ENCODE measurements at regions not wholly inside any gene's neighbourhood (a gene's known extent, or its start where the extent isn't known, plus 50 kb on each side); places are given as distances from the start of the nearest gene placed in this dataset.

- POLR2A ChIA-PET (ENCODE audit: unreplicated experiment) = no interaction called here
Observed at GRCh38 chr2:62597323-62597722, 91.3 kb upstream of the TMEM17 start.

GRCh38 chr2:62596061-62596921 lies 90.3 kb upstream of the TMEM17 start:
- no TSS peak for BruUV-seq (replicated peaks)
- ChIA-PET CTCF (no interaction called here), POLR2A (ENCODE audit: unreplicated experiment) (interaction anchor here (0.7 kb wide), 1 partner anchor 18 kb away, joined by 3 read pairs; no protein-coding TSS in a partner anchor)
- Histone ChIP-seq H3K27me3 (ENCODE audit: low read length) (no peaks in the 10 kb centered on the region), H3K79me2 (ENCODE audit: low read length) (no peaks in the 10 kb centered on the region), H3K36me3 (ENCODE audit: low read depth, low read length) (no peaks in the 10 kb centered on the region), H3K9ac (ENCODE audit: low read length) (no peak overlapping the region), H3K4me2 (ENCODE audit: low read length) (no peak overlapping the region), H2AFZ (ENCODE audit: low read length) (no peak overlapping the region), H4K20me1 (ENCODE audit: low read length) (no peaks in the 10 kb centered on the region), H3F3A (ENCODE audit: low read length, unreplicated experiment) (no peaks in the 10 kb centered on the region), H3K27ac (ENCODE audit: low read length) (no peak overlapping the region), H3K9me2 (replicated peaks; ENCODE audit: low read length) (no peaks in the 10 kb centered on the region), H3K4me1 (ENCODE audit: insufficient read depth, low read length) (peaks cover 10% of the 10 kb centered on the region), H3K4me3 (ENCODE audit: low read length) (no peak overlapping the region), H3K9me3 (ENCODE audit: low read length) (no peaks in the 10 kb centered on the region)
- intact Hi-C loops (cut with micrococcal nuclease) = no loop called here
- DNase-seq (peak; percentile 59), ATAC-seq (peak; percentile 71)
- TF ChIP-seq EZH2phosphoT487 (IDR thresholded peaks at IDR 0.05; ENCODE audit: borderline replicate concordance, low read length) (no peak), EZH2 (IDR thresholded peaks at IDR 0.05; ENCODE audit: low read length, unreplicated experiment) (no peak), CTCF (conservative IDR thresholded peaks at IDR 0.05; ENCODE audit: low read depth, low read length) (no peak)

More at GRCh38 chr2:62597323-62597722, 91.3 kb upstream of the TMEM17 start:
- intact Hi-C loops (cut with micrococcal nuclease) = no loop called here
- no peak for ATAC-seq
- no peak for DNase-seq
- Histone ChIP-seq H3K4me2 (ENCODE audit: low read length) (no peak overlapping the region), H3K9me2 (replicated peaks; ENCODE audit: low read length) (no peaks in the 10 kb centered on the region), H3K79me2 (ENCODE audit: low read length) (no peaks in the 10 kb centered on the region), H3K27ac (ENCODE audit: low read length) (no peak overlapping the region), H3K9me3 (ENCODE audit: low read length) (no peaks in the 10 kb centered on the region), H3K9ac (ENCODE audit: low read length) (no peak overlapping the region), H3K4me3 (ENCODE audit: low read length) (no peak overlapping the region), H3K4me1 (ENCODE audit: insufficient read depth, low read length) (peaks cover 10% of the 10 kb centered on the region), H3F3A (ENCODE audit: low read length, unreplicated experiment) (no peaks in the 10 kb centered on the region), H3K27me3 (ENCODE audit: low read length) (no peaks in the 10 kb centered on the region), H4K20me1 (ENCODE audit: low read length) (no peaks in the 10 kb centered on the region), H2AFZ (ENCODE audit: low read length) (no peak overlapping the region), H3K36me3 (ENCODE audit: low read depth, low read length) (no peaks in the 10 kb centered on the region)
- no peak for TF ChIP-seq CTCF (conservative IDR thresholded peaks at IDR 0.05; ENCODE audit: low read depth, low read length)
- TF ChIP-seq EZH2phosphoT487 (IDR thresholded peaks at IDR 0.05; ENCODE audit: borderline replicate concordance, low read length) = no peak
- no peak for TF ChIP-seq EZH2 (IDR thresholded peaks at IDR 0.05; ENCODE audit: low read length, unreplicated experiment)
- BruUV-seq (replicated peaks) = no TSS peak
- CTCF ChIA-PET = no interaction called here

GRCh38 chr2:62595474-62595873 lies 89.5 kb upstream of the TMEM17 start:
- Histone ChIP-seq H3K9ac (ENCODE audit: low read length) (no peak overlapping the region), H3K9me3 (ENCODE audit: low read length) (no peaks in the 10 kb centered on the region), H2AFZ (ENCODE audit: low read length) (no peak overlapping the region), H3K9me2 (replicated peaks; ENCODE audit: low read length) (no peaks in the 10 kb centered on the region), H3K4me3 (ENCODE audit: low read length) (no peak overlapping the region), H3K4me1 (ENCODE audit: insufficient read depth, low read length) (peaks cover 10% of the 10 kb centered on the region), H3K27ac (ENCODE audit: low read length) (no peak overlapping the region), H3K79me2 (ENCODE audit: low read length) (no peaks in the 10 kb centered on the region), H3K36me3 (ENCODE audit: low read depth, low read length) (no peaks in the 10 kb centered on the region), H3K27me3 (ENCODE audit: low read length) (no peaks in the 10 kb centered on the region), H4K20me1 (ENCODE audit: low read length) (no peaks in the 10 kb centered on the region), H3K4me2 (ENCODE audit: low read length) (no peak overlapping the region), H3F3A (ENCODE audit: low read length, unreplicated experiment) (no peaks in the 10 kb centered on the region)
- no peak for DNase-seq
- ChIA-PET CTCF (no interaction called here), POLR2A (ENCODE audit: unreplicated experiment) (no interaction called here)
- BruUV-seq (replicated peaks) = no TSS peak
- ATAC-seq = no peak; the same call in 1 of the 2 replicates
- intact Hi-C loops (cut with micrococcal nuclease) = no loop called here
- TF ChIP-seq EZH2 (IDR thresholded peaks at IDR 0.05; ENCODE audit: low read length, unreplicated experiment) (no peak), EZH2phosphoT487 (IDR thresholded peaks at IDR 0.05; ENCODE audit: borderline replicate concordance, low read length) (no peak), CTCF (conservative IDR thresholded peaks at IDR 0.05; ENCODE audit: low read depth, low read length) (no peak)

Measured in PC-3 (cell line).